HEK293T (cell line): ENCODE measurements at regions not wholly inside any gene's neighbourhood (a gene's known extent, or its start where the extent isn't known, plus 50 kb on each side); places are given as distances from the start of the nearest gene placed in this dataset.

Source experiments
- BHLHE40 ChIP-seq: fragments of 450-650 bp; IDR thresholded peaks from 2 replicates; pipeline ENCODE4 v1.6.1; 2016; ENCODE audit warnings: mild to moderate bottlenecking, moderate library complexity, borderline replicate concordance
- CTBP1 ChIP-seq: fragments of 450-650 bp; IDR thresholded peaks from 2 replicates; pipeline ENCODE4 v1.6.1; 2016; ENCODE audit warnings: borderline replicate concordance
- ELF4 ChIP-seq: fragments of 450-650 bp; IDR thresholded peaks from 2 replicates; pipeline ENCODE4 v1.6.1; 2017; ENCODE audit warnings: antibody characterized with exemption
- FOXK2 ChIP-seq: fragments of 450-650 bp; IDR thresholded peaks from 2 replicates; pipeline ENCODE4 v1.6.1; 2016; ENCODE audit warnings: mild to moderate bottlenecking
- FOXM1 ChIP-seq: fragments of 450-650 bp; IDR thresholded peaks from 2 replicates; pipeline ENCODE4 v1.6.1; 2017; ENCODE audit warnings: mild to moderate bottlenecking, borderline replicate concordance
- HDGF ChIP-seq: fragments of 450-650 bp; IDR thresholded peaks from 2 replicates; pipeline ENCODE4 v1.6.1; 2017; ENCODE audit warnings: antibody characterized with exemption, borderline replicate concordance
- LEF1 ChIP-seq: fragments of 450-650 bp; IDR thresholded peaks from 2 replicates; pipeline ENCODE4 v1.6.1; 2017; ENCODE audit warnings: mild to moderate bottlenecking, borderline replicate concordance
- NFRKB ChIP-seq: fragments of 450-650 bp; IDR thresholded peaks from 2 replicates; pipeline ENCODE4 v1.6.1; 2016; ENCODE audit warnings: mild to moderate bottlenecking, moderate library complexity
- SP1 ChIP-seq: fragments of 450-650 bp; IDR thresholded peaks from 2 replicates; pipeline ENCODE4 v1.6.1; 2017
- SUZ12 ChIP-seq: fragments of 450-650 bp; IDR thresholded peaks from 2 replicates; pipeline ENCODE4 v1.6.1; 2016; ENCODE audit warnings: mild to moderate bottlenecking
- TARDBP ChIP-seq: fragments of 450-650 bp; IDR thresholded peaks from 2 replicates; pipeline ENCODE4 v1.6.1; 2016
- ZNF384 ChIP-seq: fragments of 450-650 bp; IDR thresholded peaks from 2 replicates; pipeline ENCODE4 v1.6.1; 2016
- TF ChIP-seq, protein P1 (sequence below): fragments of 450-650 bp; IDR thresholded peaks from 2 replicates; pipeline ENCODE4 v1.6.1; 2016

GRCh38 chr7:91603707-91604106 lies 276.8 kb downstream of the MTERF1 start:
- TF ChIP-seq HDGF: no peak
- TF ChIP-seq ZNF384: no peak
- TF ChIP-seq SP1: no peak
- no peak for TF ChIP-seq BHLHE40
- no peak for TF ChIP-seq ELF4
- TF ChIP-seq FOXK2: no peak
- TF ChIP-seq FOXM1: no peak
- no peak for TF ChIP-seq TARDBP
- no peak for TF ChIP-seq SUZ12
- TF ChIP-seq LEF1: no peak
- no peak for TF ChIP-seq NFRKB
- TF ChIP-seq CTBP1: no peak
- TF ChIP-seq, protein P1, sequence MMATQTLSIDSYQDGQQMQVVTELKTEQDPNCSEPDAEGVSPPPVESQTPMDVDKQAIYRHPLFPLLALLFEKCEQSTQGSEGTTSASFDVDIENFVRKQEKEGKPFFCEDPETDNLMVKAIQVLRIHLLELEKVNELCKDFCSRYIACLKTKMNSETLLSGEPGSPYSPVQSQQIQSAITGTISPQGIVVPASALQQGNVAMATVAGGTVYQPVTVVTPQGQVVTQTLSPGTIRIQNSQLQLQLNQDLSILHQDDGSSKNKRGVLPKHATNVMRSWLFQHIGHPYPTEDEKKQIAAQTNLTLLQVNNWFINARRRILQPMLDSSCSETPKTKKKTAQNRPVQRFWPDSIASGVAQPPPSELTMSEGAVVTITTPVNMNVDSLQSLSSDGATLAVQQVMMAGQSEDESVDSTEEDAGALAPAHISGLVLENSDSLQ: no peak
